BJ (cell line): ENCODE measurements at regions not wholly inside any gene's neighbourhood (a gene's known extent, or its start where the extent isn't known, plus 50 kb on each side); places are given as distances from the start of the nearest gene placed in this dataset.

Source experiments
- CTCF ChIA-PET: fragments of 350-600 bp; formaldehyde crosslinking; extraction: SDS; loops from one replicate; lab custom pipeline; 2021; ENCODE audit warnings: antibody characterized with exemption, inconsistent platforms; lab: Yijun Ruan, JAX
- POLR2A ChIA-PET: fragments of 300-600 bp; sonication (Branson Sonifier 250); formaldehyde crosslinking; extraction: SDS; loops from one replicate; lab custom pipeline; 2021; ENCODE audit warnings: antibody characterized with exemption; lab: Charles Lee
- DNase-seq: peaks from one replicate; pipeline ENCODE4 v3.0.0-alpha.2; 2011; ENCODE audit warnings: low read depth
- H3K27me3 ChIP-seq: 2 replicates; pipeline ENCODE4 v1.6.0; 2011; ENCODE audit warnings: low read length; ENCODE audit not compliant: control insufficient read depth, insufficient read depth
- H3K36me3 ChIP-seq: 2 replicates; pipeline ENCODE4 v1.5.1; 2011; ENCODE audit warnings: low read length; ENCODE audit not compliant: control insufficient read depth, insufficient read depth
- H3K4me3 ChIP-seq: 2 replicates; pipeline ENCODE4 v1.5.1; 2011; ENCODE audit warnings: low read depth, mild to moderate bottlenecking, control low read depth, low read length
- CTCF ChIP-seq: IDR thresholded peaks from 2 replicates; pipeline ENCODE4 v1.5.1; 2011; ENCODE audit warnings: low read depth, mild to moderate bottlenecking, control low read depth, inconsistent platforms, low read length, moderate library complexity; ENCODE audit not compliant: insufficient read depth

- TF ChIP-seq CTCF = no peak
- no peak for DNase-seq
- Histone ChIP-seq H3K4me3 (no peak overlapping the region), H3K27me3 (no peaks in the 10 kb centered on the region; the same call in 1 of the 2 replicates), H3K36me3 (no peaks in the 10 kb centered on the region)
- POLR2A ChIA-PET = no interaction called here
- CTCF ChIA-PET = no interaction called here
Observed at GRCh38 chr12:93081810-93082165, 152.7 kb upstream of the EEA1 start.

DNA sequence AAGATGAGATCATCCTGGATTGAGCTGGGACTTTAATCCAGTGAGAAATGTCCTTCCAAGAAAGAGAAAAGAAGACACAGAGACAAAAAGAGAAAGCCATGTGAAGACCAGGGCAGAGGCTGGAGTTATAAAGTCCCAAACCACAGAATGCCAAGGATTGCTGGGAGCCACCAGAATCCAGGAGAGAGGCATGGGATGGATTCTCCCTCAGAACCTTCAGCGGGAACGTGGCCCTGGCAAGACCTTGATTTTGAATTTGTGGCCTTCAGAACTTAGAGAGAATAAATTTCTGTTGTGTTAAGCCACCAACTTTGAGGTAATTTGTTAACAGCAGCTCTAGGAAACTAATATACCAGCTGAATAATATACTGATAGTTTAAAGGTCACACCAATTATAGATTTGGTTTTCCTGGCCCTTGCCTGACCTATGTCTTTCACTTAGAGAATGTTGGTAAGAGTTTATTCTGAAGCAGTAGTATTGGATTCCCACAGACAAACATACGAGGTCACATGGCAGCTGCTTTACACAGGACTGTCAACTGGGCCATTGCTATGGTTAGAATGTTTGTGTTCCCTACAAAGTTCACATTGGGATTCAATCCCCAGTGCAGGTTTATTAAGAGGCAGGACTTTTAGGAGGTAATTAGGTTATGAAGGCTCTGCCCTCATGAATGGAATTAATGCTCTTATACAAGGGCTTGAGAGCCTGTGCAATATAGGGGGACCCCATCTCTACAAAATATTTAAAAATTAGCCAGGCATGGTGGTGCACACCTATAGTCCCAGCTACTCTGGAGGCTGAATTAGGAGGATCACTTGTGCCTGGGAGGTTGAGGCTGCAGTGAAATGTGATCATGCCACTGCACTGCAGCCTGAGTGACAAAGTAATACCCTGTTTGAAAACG lies 156.5 kb upstream of the EEA1 start:
- DNase-seq = no peak
- H3K4me3 ChIP-seq = no peak overlapping the region
- no peaks in the 10 kb centered on the region for H3K36me3 ChIP-seq
- TF ChIP-seq CTCF = no peak
- CTCF ChIA-PET = no interaction called here
- H3K27me3 ChIP-seq = no peaks in the 10 kb centered on the region
- POLR2A ChIA-PET = no interaction called here

- POLR2A ChIA-PET = no interaction called here
- CTCF ChIA-PET = no interaction called here
- Histone ChIP-seq H3K4me3 (no peak overlapping the region), H3K27me3 (no peaks in the 10 kb centered on the region), H3K36me3 (no peaks in the 10 kb centered on the region)
- no peak for DNase-seq
- no peak for TF ChIP-seq CTCF
Observed at GRCh38 chr12:93086288-93086727, 157.2 kb upstream of the EEA1 start.

DNA sequence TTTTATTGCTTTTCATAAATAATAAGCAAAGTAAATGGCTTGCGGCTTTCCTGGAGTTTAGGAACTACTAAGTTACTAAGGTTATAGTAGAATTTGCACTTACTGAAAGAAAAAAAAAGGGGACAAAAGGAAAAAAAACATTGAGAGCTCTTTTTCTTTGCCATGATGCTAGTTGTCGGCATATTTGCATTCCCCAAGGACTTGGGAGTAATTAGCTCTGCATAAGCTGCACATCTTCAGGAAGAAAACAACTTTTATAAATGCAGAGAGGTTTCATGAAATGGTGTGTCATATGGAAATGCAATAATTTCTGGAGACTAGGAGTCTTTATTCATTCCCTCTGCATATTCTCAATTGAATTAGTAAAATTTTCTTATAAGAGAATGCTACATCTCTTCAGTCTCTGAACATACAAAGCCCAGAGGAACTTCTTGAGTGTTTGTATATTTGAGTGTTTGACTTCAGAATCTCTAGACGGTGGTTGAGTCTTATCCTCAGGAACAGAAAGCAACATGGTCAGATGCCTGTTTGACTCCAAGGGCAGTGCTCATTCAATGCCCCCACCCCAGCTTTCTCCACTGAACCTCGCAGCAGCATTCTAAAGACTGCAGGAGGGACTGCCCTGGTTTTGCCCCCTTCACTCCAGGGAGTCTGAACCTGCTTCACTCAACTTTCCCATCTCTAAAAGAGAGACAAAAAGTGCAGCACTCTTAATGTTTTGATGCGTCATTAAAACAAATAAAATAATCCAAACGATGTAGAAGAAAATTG lies 158.9 kb upstream of the EEA1 start:
- POLR2A ChIA-PET = no interaction called here
- no peak overlapping the region for H3K4me3 ChIP-seq
- no peaks in the 10 kb centered on the region for H3K36me3 ChIP-seq
- H3K27me3 ChIP-seq = no peaks in the 10 kb centered on the region
- CTCF ChIA-PET = interaction anchor here (0.7 kb wide), 1 partner anchor 296 kb away, joined by 3 read pairs; no protein-coding TSS in a partner anchor
- no peak for DNase-seq
- TF ChIP-seq CTCF = no peak

GRCh38 chr12:93089805-93090569 lies 160.9 kb upstream of the EEA1 start:
- TF ChIP-seq CTCF = no peak
- no peaks in the 10 kb centered on the region for H3K36me3 ChIP-seq
- ChIA-PET POLR2A (no interaction called here), CTCF (no interaction called here)
- H3K27me3 ChIP-seq = no peaks in the 10 kb centered on the region
- H3K4me3 ChIP-seq = no peak overlapping the region
- DNase-seq = peak; percentile 46
